Ovary (tissue), 7 donors: ENCODE measurements at regions not wholly inside any gene's neighbourhood (a gene's known extent, or its start where the extent isn't known, plus 50 kb on each side); places are given as distances from the start of the nearest gene placed in this dataset.

ENCODE experiments used
- DNase-seq, 5 donors: peaks; one replicate each; pipeline ENCODE4 v3.0.0-alpha.2; 2019 to 2020
- H3K27ac ChIP-seq, 2 donors: fragments of 200-600 bp; one replicate each; pipeline versions ENCODE4 v1.5.1 to v1.8.0; 2019 to 2022
- H3K27me3 ChIP-seq: fragments of 200-600 bp; one replicate; pipeline ENCODE4 v1.8.0; 2022
- H3K36me3 ChIP-seq: fragments of 200-600 bp; sonication (generic); one replicate; pipeline ENCODE4 v1.5.1; 2019
- H3K4me1 ChIP-seq: one replicate; pipeline ENCODE4 v1.8.1; 2013; ENCODE audit warnings: mild to moderate bottlenecking, moderate library complexity; ENCODE audit not compliant: insufficient read depth
- H3K4me3 ChIP-seq: fragments of 200-600 bp; sonication (generic); one replicate; pipeline ENCODE4 v1.5.1; 2017
- H3K9me3 ChIP-seq, 2 donors: fragments of 200-600 bp in 1 of 2; sonication (generic) in 1 of 2; one replicate each; pipeline versions ENCODE4 v1.5.1 to v1.8.1; 2013 to 2019; ENCODE audit warnings: mild to moderate bottlenecking in 1 of 2, moderate library complexity in 1 of 2
- EP300 ChIP-seq: sonication (generic); formaldehyde crosslinking; IDR thresholded peaks from one replicate; pipeline ENCODE4 v1.6.1; 2017; ENCODE audit warnings: antibody characterized with exemption
- POLR2A ChIP-seq: fragments of 450-650 bp; IDR thresholded peaks from one replicate; pipeline ENCODE4 v1.6.1; 2017; ENCODE audit warnings: antibody characterized with exemption, mild to moderate bottlenecking, moderate library complexity
- WGBS, 3 donors: extraction: QIAGEN DNeasy Blood & Tissue Kit in 1 of 3; methylation state at CpG; one replicate each; pipeline versions ENCODE4 v1.1.5 to v1.1.7; 2013 to 2017; 5-methylcytosine and 5-hydroxymethylcytosine counted together
- intact Hi-C, 4 donors: fragments of 100-400 bp; cut with DNase I; formaldehyde crosslinking; loops; one replicate each; pipeline versions ENCODE4 v1.11.0 to v1.15.1; 2022 to 2023
- TF ChIP-seq, protein P1 (sequence below), 3 donors: fragments of 450-650 bp in 2 of 3; fragments of 200-600 bp in 1 of 3; IDR thresholded peaks; one replicate each; pipeline versions ENCODE4 v1.5.1 to v1.8.0; 2016 to 2022; ENCODE audit warnings: antibody characterized with exemption in 3 of 3, mild to moderate bottlenecking in 1 of 3
- donor health status: DM: no; HTN: no; CAD: no; lungs with moderate emphysema.
- donor health status: DM: no; HTN: no; CAD: no.
- donor health status: Bipolar disorder and iron deficiency.
- donor health status: DM: no; HTN: no; CAD: no.
- donor health status: DM: yes; HTN: yes; CAD: no.

DNA sequence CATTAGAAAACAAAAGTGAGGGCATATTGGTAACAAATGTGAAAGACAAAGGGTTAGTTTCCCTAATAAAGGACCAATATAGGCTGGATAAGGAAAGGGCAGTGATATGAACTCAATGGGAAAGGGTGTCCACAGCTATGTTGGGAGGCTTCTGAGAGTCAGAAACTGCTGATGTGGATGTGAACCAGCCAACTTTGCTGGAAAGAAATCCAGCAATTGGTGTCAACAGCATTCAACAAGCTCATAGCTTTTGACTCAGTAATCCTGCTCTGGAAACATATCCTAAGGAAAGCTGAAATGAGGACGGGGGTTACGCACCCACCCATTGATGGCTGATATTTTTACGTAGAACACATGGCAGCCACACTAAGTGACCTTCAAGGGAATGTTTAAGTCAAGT lies 63.7 kb downstream of the ARL4C start:
- no peak for TF ChIP-seq POLR2A
- TF ChIP-seq, protein P1, sequence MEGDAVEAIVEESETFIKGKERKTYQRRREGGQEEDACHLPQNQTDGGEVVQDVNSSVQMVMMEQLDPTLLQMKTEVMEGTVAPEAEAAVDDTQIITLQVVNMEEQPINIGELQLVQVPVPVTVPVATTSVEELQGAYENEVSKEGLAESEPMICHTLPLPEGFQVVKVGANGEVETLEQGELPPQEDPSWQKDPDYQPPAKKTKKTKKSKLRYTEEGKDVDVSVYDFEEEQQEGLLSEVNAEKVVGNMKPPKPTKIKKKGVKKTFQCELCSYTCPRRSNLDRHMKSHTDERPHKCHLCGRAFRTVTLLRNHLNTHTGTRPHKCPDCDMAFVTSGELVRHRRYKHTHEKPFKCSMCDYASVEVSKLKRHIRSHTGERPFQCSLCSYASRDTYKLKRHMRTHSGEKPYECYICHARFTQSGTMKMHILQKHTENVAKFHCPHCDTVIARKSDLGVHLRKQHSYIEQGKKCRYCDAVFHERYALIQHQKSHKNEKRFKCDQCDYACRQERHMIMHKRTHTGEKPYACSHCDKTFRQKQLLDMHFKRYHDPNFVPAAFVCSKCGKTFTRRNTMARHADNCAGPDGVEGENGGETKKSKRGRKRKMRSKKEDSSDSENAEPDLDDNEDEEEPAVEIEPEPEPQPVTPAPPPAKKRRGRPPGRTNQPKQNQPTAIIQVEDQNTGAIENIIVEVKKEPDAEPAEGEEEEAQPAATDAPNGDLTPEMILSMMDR (IDR thresholded peaks at IDR 0.05), result no peak
- TF ChIP-seq EP300, result no peak
- H3K9me3 ChIP-seq, result no peaks in the 10 kb centered on the region
- H3K27ac ChIP-seq, result no peak overlapping the region
- DNase-seq, result no peak
- no peak overlapping the region for H3K4me3 ChIP-seq
- no peaks in the 10 kb centered on the region for H3K4me1 ChIP-seq
- intact Hi-C loops, result no loop called here
- WGBS, 3 donors, result 55 to 87% (median 72%) methylated on average over 3 of the region's 3 CpGs
- no peaks in the 10 kb centered on the region for H3K36me3 ChIP-seq
- no peaks in the 10 kb centered on the region for H3K27me3 ChIP-seq

DNA sequence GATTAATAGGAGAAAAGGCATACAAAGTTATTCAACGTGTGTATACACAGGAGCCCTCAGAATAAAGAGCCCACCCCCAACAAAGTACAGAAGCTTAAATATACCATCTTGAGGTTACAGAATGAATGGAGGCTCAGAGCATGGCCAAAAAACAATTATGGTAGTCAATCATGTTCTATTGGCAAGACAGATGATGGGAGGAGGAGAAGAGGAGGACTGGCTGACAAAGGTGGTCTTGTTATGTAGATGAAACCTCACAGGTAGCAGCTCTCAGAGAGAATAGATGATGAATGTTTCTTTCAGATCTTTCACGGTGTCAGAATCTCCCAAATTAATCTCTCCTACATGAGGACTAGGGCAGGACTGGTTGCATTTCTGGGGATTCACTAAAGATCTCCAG lies 66.0 kb downstream of the ARL4C start:
- no peak for DNase-seq
- H3K9me3 ChIP-seq, result no peaks in the 10 kb centered on the region
- no peak overlapping the region for H3K4me3 ChIP-seq
- H3K27me3 ChIP-seq, result no peaks in the 10 kb centered on the region
- no peak overlapping the region for H3K27ac ChIP-seq
- TF ChIP-seq POLR2A (no peak), EP300 (no peak)
- TF ChIP-seq, protein P1 (IDR thresholded peaks at IDR 0.05), result no peak
- intact Hi-C loops, result no loop called here
- peaks cover 1% of the 10 kb centered on the region for H3K4me1 ChIP-seq
- no peaks in the 10 kb centered on the region for H3K36me3 ChIP-seq
- 54 to 59% (median 58%) methylated on average over 2 of the region's 2 CpGs for WGBS, 3 donors

DNA sequence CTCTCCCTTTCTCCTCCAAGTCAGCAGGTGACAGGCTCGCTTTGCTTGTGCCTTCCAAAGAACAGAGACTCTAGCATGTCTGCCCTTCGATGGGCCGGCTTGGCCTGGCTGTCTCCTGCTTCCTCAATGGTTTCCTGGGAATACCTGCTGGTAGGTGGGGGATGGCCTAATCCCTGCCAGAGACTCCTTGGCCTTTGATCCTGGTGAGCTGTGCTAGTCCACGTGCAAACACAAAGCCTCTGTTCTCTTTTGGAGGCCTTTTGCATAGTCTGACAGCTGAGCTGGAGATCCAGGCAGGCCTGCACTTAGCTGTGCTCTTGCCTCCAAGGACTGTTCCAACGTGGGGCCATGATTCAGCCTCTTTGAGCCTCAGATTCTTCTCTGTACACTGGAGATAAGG lies 67.6 kb downstream of the ARL4C start:
- no peak for DNase-seq
- 70 to 79% (median 77%) methylated on average over 5 of the region's 5 CpGs for WGBS, 3 donors
- Histone ChIP-seq H3K27ac (no peak overlapping the region), H3K36me3 (no peaks in the 10 kb centered on the region), H3K4me3 (no peak overlapping the region), H3K4me1 (peaks cover 1% of the 10 kb centered on the region), H3K27me3 (no peaks in the 10 kb centered on the region), H3K9me3 (no peaks in the 10 kb centered on the region)
- no peak for TF ChIP-seq POLR2A
- TF ChIP-seq, protein P1 (IDR thresholded peaks at IDR 0.05), result no peak
- TF ChIP-seq EP300, result no peak
- intact Hi-C loops, result no loop called here

DNA sequence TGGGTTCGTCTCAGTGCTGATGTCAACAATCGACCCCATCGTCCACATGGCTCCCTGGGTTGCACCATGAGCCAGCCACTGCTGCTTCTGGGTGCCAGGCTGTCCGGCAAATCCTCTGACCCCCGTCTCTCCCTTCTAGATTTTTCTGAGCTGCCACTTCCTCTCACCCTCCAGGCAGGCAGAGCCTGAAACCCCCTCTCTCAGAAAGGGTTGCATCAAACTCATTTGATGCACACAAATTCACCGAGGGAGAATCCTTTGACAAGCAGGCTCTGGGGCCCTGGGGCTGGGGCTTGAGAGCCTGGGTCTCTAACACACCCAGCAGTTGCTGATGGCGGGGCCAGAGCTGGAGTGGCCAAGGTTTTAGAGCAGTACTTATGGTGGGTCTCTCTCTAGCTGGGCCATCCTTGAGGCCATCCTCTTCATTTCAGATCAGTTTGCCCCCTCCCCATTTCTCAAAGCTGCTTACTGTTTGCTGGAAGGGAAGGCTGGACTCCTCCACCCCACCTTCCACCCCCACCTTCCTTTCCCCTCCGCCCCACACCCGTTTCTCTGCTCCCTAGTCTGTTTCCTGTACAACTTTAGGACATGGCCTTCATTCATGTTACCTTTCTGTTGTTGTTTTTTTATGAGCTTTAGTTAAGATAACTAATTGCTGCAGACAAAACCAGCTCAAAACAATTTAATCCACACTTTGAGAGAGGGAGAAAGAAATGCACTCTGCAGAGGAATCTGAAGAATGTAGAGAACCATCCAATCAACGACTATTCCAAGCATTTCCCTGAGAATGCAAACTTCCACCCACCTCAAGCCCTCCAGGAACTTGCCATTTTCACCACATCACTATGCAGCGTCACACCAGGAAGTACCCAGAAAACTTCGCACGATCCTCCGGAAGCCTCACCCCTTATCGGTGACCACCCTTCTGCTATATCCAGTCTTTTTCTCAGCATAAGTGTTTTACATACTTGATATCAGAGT lies 69.5 kb downstream of the ARL4C start:
- intact Hi-C loops, result no loop called here
- H3K9me3 ChIP-seq, result no peaks in the 10 kb centered on the region
- no peaks in the 10 kb centered on the region for H3K27me3 ChIP-seq
- TF ChIP-seq, protein P1 (IDR thresholded peaks at IDR 0.05), result no peak
- TF ChIP-seq POLR2A, result no peak
- no peak for TF ChIP-seq EP300
- H3K4me3 ChIP-seq, result no peak overlapping the region
- H3K36me3 ChIP-seq, result no peaks in the 10 kb centered on the region
- no peak overlapping the region for H3K27ac ChIP-seq
- H3K4me1 ChIP-seq, result peaks cover 1% of the 10 kb centered on the region
- no peak for DNase-seq
- WGBS, 3 donors, result 43 to 51% (median 50%) methylated on average over 15 of the region's 15 CpGs
